Mesenchymal stem cell (in vitro differentiated cells and primary cell): ENCODE measurements at regions not wholly inside any gene's neighbourhood (a gene's known extent, or its start where the extent isn't known, plus 50 kb on each side); places are given as distances from the start of the nearest gene placed in this dataset.

Experiments
- DNase-seq: peaks from one replicate; pipeline ENCODE4 v3.0.0-alpha.2; 2013
- H2AFZ ChIP-seq: one replicate; pipeline ENCODE4 v1.6.1; 2013; ENCODE audit warnings: low read depth, mild to moderate bottlenecking, control low read depth, inconsistent platforms, low read length, moderate library complexity
- H2AK5ac ChIP-seq: 2 replicates; pipeline ENCODE4 v1.6.1; 2013; ENCODE audit warnings: low read length, moderate library complexity, mild to moderate bottlenecking, inconsistent platforms; ENCODE audit not compliant: severe bottlenecking
- H2BK120ac ChIP-seq: one replicate; pipeline ENCODE4 v1.6.1; 2013; ENCODE audit warnings: low read depth, mild to moderate bottlenecking, inconsistent platforms, low read length, moderate library complexity
- H2BK12ac ChIP-seq, 2 experiments: one replicate each; pipeline ENCODE4 v1.6.1; 2013; ENCODE audit warnings: inconsistent platforms in 2 of 2, low read length in 2 of 2, mild to moderate bottlenecking in 2 of 2, moderate library complexity in 2 of 2, control low read depth in 1 of 2
- H2BK15ac ChIP-seq: one replicate; pipeline ENCODE4 v1.6.1; 2013; ENCODE audit warnings: mild to moderate bottlenecking, low read depth, inconsistent platforms; ENCODE audit not compliant: poor library complexity, severe bottlenecking
- H2BK5ac ChIP-seq: 2 replicates; pipeline ENCODE4 v1.6.1; 2013; ENCODE audit warnings: low read depth, mild to moderate bottlenecking, low read length, control low read depth, inconsistent platforms; ENCODE audit not compliant: poor library complexity, severe bottlenecking
- H3K14ac ChIP-seq, 2 experiments: one replicate each; pipeline ENCODE4 v1.6.1; 2013; ENCODE audit warnings: inconsistent platforms in 2 of 2, low read length in 2 of 2, control low read depth in 1 of 2, mild to moderate bottlenecking in 1 of 2, moderate library complexity in 1 of 2
- H3K18ac ChIP-seq, 2 experiments: one replicate each; pipeline ENCODE4 v1.6.1; 2013; ENCODE audit warnings: inconsistent platforms in 2 of 2, low read length in 2 of 2, control low read depth in 1 of 2, low read depth in 1 of 2, mild to moderate bottlenecking in 1 of 2
- H3K23ac ChIP-seq, 2 experiments: one replicate each; pipeline ENCODE4 v1.6.1; 2013; ENCODE audit warnings: inconsistent platforms in 2 of 2, low read length in 2 of 2, mild to moderate bottlenecking in 2 of 2, moderate library complexity in 2 of 2, control low read depth in 1 of 2
- H3K27ac ChIP-seq: 2 replicates; pipeline ENCODE4 v1.5.1; 2013; ENCODE audit warnings: mild to moderate bottlenecking, moderate library complexity, low read length, control low read depth, inconsistent platforms; ENCODE audit not compliant: poor library complexity, severe bottlenecking
- H3K27me3 ChIP-seq, 2 experiments: 2 replicates each; pipeline versions ENCODE4 v1.6.1 to v1.7.0; 2013; ENCODE audit warnings: low read length in 2 of 2, mild to moderate bottlenecking in 2 of 2, moderate library complexity in 2 of 2, control low read depth in 1 of 2, inconsistent platforms in 1 of 2; ENCODE audit not compliant: control insufficient read depth in 1 of 2, insufficient read depth in 1 of 2
- H3K36me3 ChIP-seq, 2 experiments: 2 replicates each; pipeline versions ENCODE4 v1.6.1 to v1.7.0; 2013; ENCODE audit warnings: low read length in 2 of 2, control low read depth in 1 of 2, inconsistent platforms in 1 of 2, low read depth in 1 of 2, mild to moderate bottlenecking in 1 of 2; ENCODE audit not compliant: insufficient read depth in 2 of 2, control insufficient read depth in 1 of 2
- H3K4ac ChIP-seq, 2 experiments: one replicate each; pipeline ENCODE4 v1.6.1; 2013; ENCODE audit warnings: inconsistent platforms in 2 of 2, low read length in 2 of 2, mild to moderate bottlenecking in 2 of 2, moderate library complexity in 2 of 2, control low read depth in 1 of 2, low read depth in 1 of 2
- H3K4me1 ChIP-seq: 2 replicates; pipeline ENCODE4 v1.6.1; 2013; ENCODE audit warnings: low read depth, low read length, control low read depth; ENCODE audit not compliant: control insufficient read depth, insufficient read depth
- H3K4me2 ChIP-seq: 2 replicates; pipeline ENCODE4 v1.6.1; 2013; ENCODE audit warnings: low read length, mild to moderate bottlenecking, inconsistent platforms; ENCODE audit not compliant: poor library complexity, severe bottlenecking
- H3K4me3 ChIP-seq, 2 experiments: 2 replicates each; pipeline versions ENCODE4 v1.5.1 to v1.7.0; 2013; ENCODE audit warnings: low read length in 2 of 2, mild to moderate bottlenecking in 2 of 2, control low read depth in 1 of 2, low read depth in 1 of 2; ENCODE audit not compliant: insufficient read depth in 1 of 2
- H3K79me1 ChIP-seq: replicated peaks from 2 replicates; pipeline ENCODE4 v1.6.1; 2013; ENCODE audit warnings: mild to moderate bottlenecking, control low read depth, low read length, inconsistent platforms; ENCODE audit not compliant: poor library complexity, severe bottlenecking
- H3K9ac ChIP-seq: 2 replicates; pipeline ENCODE4 v1.7.0; 2013; ENCODE audit warnings: mild to moderate bottlenecking, low read length, moderate library complexity
- H3K9me3 ChIP-seq: 2 replicates; pipeline ENCODE4 v1.7.0; 2013; ENCODE audit warnings: mild to moderate bottlenecking, low read length; ENCODE audit not compliant: control insufficient read depth
- H4K8ac ChIP-seq: one replicate; pipeline ENCODE4 v1.6.1; 2013; ENCODE audit warnings: inconsistent platforms, mild to moderate bottlenecking, low read length, moderate library complexity
- H4K91ac ChIP-seq: one replicate; pipeline ENCODE4 v1.6.1; 2013; ENCODE audit warnings: mild to moderate bottlenecking, low read length, inconsistent platforms
- WGBS: methylation state at CpG from one replicate; pipeline ENCODE4 v1.1.7; 2013; ENCODE audit warnings: mixed read lengths; 5-methylcytosine and 5-hydroxymethylcytosine counted together

DNA sequence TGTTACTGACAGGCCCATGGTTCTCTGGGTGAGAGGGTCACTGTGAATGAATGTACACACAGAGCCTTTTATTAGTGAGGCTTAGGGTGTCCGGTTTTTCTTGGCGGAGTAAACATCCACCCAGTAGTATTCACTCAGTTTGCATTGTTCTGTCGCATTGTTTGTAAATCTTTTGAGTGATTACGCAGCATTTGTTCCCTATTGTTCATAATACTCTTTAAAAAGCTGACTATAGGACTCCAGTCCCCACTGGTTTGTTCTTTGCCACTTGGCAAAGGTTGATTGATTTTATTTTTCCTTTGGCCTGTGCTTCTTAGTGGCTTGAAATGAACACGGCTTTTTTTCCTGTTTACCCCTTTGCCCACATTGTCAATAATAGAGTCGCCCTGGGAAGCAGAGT, 130.1 kb upstream of the ESR1 start:
- no peak overlapping the region for H3K4me2 ChIP-seq
- H2AFZ ChIP-seq, result no peak overlapping the region
- H4K8ac ChIP-seq, result no peak overlapping the region
- no peaks in the 10 kb centered on the region for H3K27me3 ChIP-seq
- H3K79me1 ChIP-seq, result no peaks in the 10 kb centered on the region
- no peaks in the 10 kb centered on the region for H3K4me1 ChIP-seq
- H4K91ac ChIP-seq, result no peak overlapping the region
- H2BK12ac ChIP-seq, result no peak overlapping the region
- no peak overlapping the region for H3K4ac ChIP-seq
- 100% methylated on average over 3 of the region's 6 CpGs for WGBS
- no peaks in the 10 kb centered on the region for H3K36me3 ChIP-seq
- no peak overlapping the region for H3K27ac ChIP-seq
- no peak overlapping the region for H2AK5ac ChIP-seq
- no peak overlapping the region for H3K18ac ChIP-seq
- H2BK15ac ChIP-seq, result no peak overlapping the region
- no peaks in the 10 kb centered on the region for H3K9me3 ChIP-seq
- no peak overlapping the region for H3K9ac ChIP-seq
- no peak overlapping the region for H3K4me3 ChIP-seq
- no peak overlapping the region for H2BK5ac ChIP-seq
- no peak overlapping the region for H3K14ac ChIP-seq
- DNase-seq, result no peak
- no peak overlapping the region for H2BK120ac ChIP-seq
- H3K23ac ChIP-seq, result no peak overlapping the region

DNA sequence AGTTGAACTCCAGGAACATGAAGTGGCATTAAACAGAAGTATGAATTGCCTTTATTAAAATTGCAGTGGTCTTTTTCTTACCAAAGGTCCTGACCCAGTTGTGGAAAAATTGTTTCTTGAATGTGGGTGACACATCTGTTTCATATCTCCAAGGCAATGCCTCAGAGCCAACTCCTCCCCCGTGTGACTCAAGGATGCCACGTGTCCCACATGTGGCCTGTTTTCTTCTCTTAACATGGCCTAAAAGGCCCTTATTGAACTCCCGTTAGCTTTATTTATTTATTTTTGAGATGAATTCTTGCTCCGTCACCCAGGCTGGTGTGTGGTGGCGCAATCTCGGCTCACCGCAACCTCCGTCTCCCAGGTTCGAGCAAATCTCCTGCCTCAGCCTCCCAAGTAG, 128.4 kb upstream of the ESR1 start:
- Histone ChIP-seq H3K27ac (no peak overlapping the region), H2BK5ac (no peak overlapping the region), H3K9ac (no peak overlapping the region), H3K4me3 (no peak overlapping the region), H2AK5ac (no peak overlapping the region), H2AFZ (no peak overlapping the region), H2BK15ac (no peak overlapping the region), H2BK120ac (no peak overlapping the region), H3K79me1 (no peaks in the 10 kb centered on the region), H3K9me3 (no peaks in the 10 kb centered on the region), H3K36me3 (no peaks in the 10 kb centered on the region), H3K4me2 (no peak overlapping the region), H3K18ac (no peak overlapping the region), H3K4ac (no peak overlapping the region), H3K23ac (no peak overlapping the region), H3K14ac (no peak overlapping the region), H2BK12ac (no peak overlapping the region), H4K91ac (no peak overlapping the region), H3K4me1 (no peaks in the 10 kb centered on the region), H3K27me3 (no peaks in the 10 kb centered on the region), H4K8ac (no peak overlapping the region)
- 95% methylated on average over 7 of the region's 9 CpGs for WGBS
- DNase-seq, result no peak

DNA sequence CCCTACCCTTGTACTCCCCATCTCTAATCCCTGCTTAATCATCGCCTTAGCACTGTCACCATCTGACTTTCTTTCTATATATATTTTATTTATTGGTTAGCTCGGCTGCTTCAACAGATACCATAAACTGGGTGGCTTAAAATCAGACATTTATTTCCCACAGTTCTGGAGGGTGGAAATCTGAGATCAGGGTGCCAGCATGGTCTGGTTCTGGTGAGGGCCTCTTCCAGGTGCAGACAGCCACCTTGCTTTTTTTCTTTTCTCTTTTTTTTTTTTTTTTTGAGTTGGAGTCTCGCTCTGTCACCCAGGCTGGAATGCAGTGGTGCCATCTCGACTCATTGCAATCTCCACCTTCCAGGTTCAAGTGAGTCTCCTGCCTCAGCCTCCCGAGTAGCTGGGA, 127.5 kb upstream of the ESR1 start:
- H3K4me2 ChIP-seq, result no peak overlapping the region
- no peaks in the 10 kb centered on the region for H3K4me1 ChIP-seq
- H2AFZ ChIP-seq, result no peak overlapping the region
- H3K4ac ChIP-seq, result no peak overlapping the region
- no peak overlapping the region for H2BK15ac ChIP-seq
- no peak overlapping the region for H3K14ac ChIP-seq
- no peaks in the 10 kb centered on the region for H3K9me3 ChIP-seq
- H3K4me3 ChIP-seq, result no peak overlapping the region
- no peak overlapping the region for H2BK12ac ChIP-seq
- no peak overlapping the region for H2BK120ac ChIP-seq
- no peak overlapping the region for H3K27ac ChIP-seq
- 100% methylated on average over 2 of the region's 5 CpGs for WGBS
- H3K23ac ChIP-seq, result no peak overlapping the region
- H2AK5ac ChIP-seq, result no peak overlapping the region
- no peaks in the 10 kb centered on the region for H3K27me3 ChIP-seq
- H4K8ac ChIP-seq, result no peak overlapping the region
- no peak overlapping the region for H2BK5ac ChIP-seq
- H3K9ac ChIP-seq, result no peak overlapping the region
- no peaks in the 10 kb centered on the region for H3K79me1 ChIP-seq
- H3K18ac ChIP-seq, result no peak overlapping the region
- H3K36me3 ChIP-seq, result no peaks in the 10 kb centered on the region
- H4K91ac ChIP-seq, result no peak overlapping the region
- DNase-seq, result no peak

DNA sequence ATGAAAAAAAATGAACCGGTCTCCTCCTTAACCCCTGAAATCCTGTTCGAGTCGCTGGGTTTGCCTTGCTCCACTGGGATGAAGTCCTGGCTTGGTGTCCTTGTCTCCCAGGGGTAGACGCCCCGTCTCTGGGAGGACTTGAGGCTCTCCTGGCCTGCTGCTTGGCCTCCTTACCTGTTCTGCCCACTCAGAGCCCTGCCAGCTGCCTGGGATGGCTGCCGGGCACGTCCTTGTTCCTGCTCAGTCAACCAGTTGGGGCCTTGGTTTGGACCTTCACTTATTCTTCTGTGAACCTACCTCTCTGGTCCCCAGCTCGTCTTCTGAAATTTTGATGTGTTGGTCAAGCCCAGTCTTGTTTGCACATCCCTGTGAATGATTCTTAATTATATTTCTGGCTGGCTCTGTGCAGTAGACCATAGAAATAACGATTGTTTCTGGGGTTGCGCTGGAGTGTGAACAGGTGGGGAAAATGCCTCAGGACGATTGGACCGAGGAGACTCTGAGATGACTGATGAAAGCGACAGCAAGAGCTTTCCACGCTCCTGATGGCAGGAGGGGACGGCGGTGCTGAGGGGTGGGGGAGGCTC, 126.5 kb upstream of the ESR1 start:
- H3K9ac ChIP-seq, result peak overlapping the region; percentile 69
- no peak overlapping the region for H2BK5ac ChIP-seq
- H3K4ac ChIP-seq, result no peak overlapping the region
- no peak overlapping the region for H2BK15ac ChIP-seq
- no peaks in the 10 kb centered on the region for H3K27me3 ChIP-seq
- H3K9me3 ChIP-seq, result no peaks in the 10 kb centered on the region
- no peak overlapping the region for H3K27ac ChIP-seq
- no peak overlapping the region for H2AFZ ChIP-seq
- H2BK120ac ChIP-seq, result no peak overlapping the region
- H3K4me3 ChIP-seq, result no peak overlapping the region
- 86% methylated on average over 16 of the region's 16 CpGs for WGBS
- no peak overlapping the region for H3K18ac ChIP-seq
- no peak overlapping the region for H3K23ac ChIP-seq
- H4K8ac ChIP-seq, result no peak overlapping the region
- H3K14ac ChIP-seq, result no peak overlapping the region
- no peaks in the 10 kb centered on the region for H3K4me1 ChIP-seq
- H2BK12ac ChIP-seq, result no peak overlapping the region
- no peak for DNase-seq
- H3K79me1 ChIP-seq, result no peaks in the 10 kb centered on the region
- no peak overlapping the region for H2AK5ac ChIP-seq
- no peak overlapping the region for H3K4me2 ChIP-seq
- no peak overlapping the region for H4K91ac ChIP-seq
- no peaks in the 10 kb centered on the region for H3K36me3 ChIP-seq
